ENCODE measurements at regions not wholly inside any gene's neighbourhood (a gene's known extent, or its start where the extent isn't known, plus 50 kb on each side); places are given as distances from the start of the nearest gene placed in this dataset.
"Not testable (repeated sequence)": the region's sequence is repeated elsewhere in the genome, so short reads cannot be mapped to it uniquely, and the experiment has no call there.

DNA sequence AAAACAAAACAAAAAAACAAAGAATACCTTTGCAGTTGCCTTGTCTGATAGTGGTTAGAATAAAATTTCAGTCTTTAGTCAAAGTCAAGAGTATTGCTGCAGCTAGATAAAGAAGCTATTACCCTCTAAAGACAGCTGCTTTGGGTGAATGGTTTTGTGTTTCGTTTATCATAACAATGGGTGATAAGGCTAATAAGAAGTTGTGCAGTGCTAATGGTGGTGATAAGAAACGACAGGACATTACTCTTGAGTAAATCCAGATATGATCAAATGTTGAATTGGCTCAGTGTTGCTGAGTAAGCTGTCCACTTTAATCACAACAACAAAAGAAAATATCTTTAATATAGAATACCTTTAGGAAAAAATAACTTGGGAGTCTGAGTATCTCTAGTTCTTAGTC lies 1825.3 kb downstream of the SLITRK5 start:
- FAIRE-seq (no peak), DNase-seq (ENCODE audit: insufficient read length) (no peak)
- TF ChIP-seq POLR2A (IDR thresholded peaks at IDR 0.05; ENCODE audit: low read depth, low read length) (no peak), TAF1 (IDR thresholded peaks at IDR 0.05; ENCODE audit: borderline replicate concordance, low read depth, low read length) (no peak), POLR2AphosphoS5 (IDR thresholded peaks at IDR 0.05; ENCODE audit: low read depth, low read length) (no peak)

GRCh38 chr13:89497658-89498057 lies 1826.5 kb downstream of the SLITRK5 start:
- no peak for TF ChIP-seq POLR2A (IDR thresholded peaks at IDR 0.05; ENCODE audit: low read depth, low read length)
- TF ChIP-seq POLR2AphosphoS5 (IDR thresholded peaks at IDR 0.05; ENCODE audit: low read depth, low read length), result no peak
- no peak for TF ChIP-seq TAF1 (IDR thresholded peaks at IDR 0.05; ENCODE audit: borderline replicate concordance, low read depth, low read length)
- no peak for FAIRE-seq
- DNase-seq (ENCODE audit: insufficient read length), result no peak

DNA sequence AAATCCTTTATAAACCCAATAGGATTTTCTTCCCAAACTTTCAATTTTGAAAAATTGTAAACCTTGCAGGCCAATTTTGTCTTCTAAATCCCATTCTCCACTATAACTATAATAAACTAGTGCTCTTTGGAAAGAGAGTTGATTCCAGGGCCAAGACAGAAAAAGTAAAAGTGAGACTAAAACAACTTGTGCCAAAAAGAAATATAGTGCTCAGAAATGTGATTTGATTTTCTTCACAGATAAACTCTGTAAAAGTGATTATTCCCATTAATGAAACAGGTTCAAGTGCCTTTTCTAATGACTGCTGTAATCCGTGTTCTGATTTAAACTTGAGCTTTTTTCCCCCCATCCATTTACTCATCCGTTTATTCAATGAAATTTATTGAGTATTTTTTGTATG lies 1831.1 kb downstream of the SLITRK5 start:
- TF ChIP-seq TAF1 (IDR thresholded peaks at IDR 0.05; ENCODE audit: borderline replicate concordance, low read depth, low read length) (no peak), POLR2A (IDR thresholded peaks at IDR 0.05; ENCODE audit: low read depth, low read length) (no peak), POLR2AphosphoS5 (IDR thresholded peaks at IDR 0.05; ENCODE audit: low read depth, low read length) (no peak)
- FAIRE-seq (no peak), DNase-seq (ENCODE audit: insufficient read length) (no peak)

- FAIRE-seq (no peak), DNase-seq (ENCODE audit: insufficient read length) (no peak)
- TF ChIP-seq TAF1 (IDR thresholded peaks at IDR 0.05; ENCODE audit: borderline replicate concordance, low read depth, low read length) (no peak), POLR2AphosphoS5 (IDR thresholded peaks at IDR 0.05; ENCODE audit: low read depth, low read length) (no peak), POLR2A (IDR thresholded peaks at IDR 0.05; ENCODE audit: low read depth, low read length) (no peak)
Observed at GRCh38 chr13:89514534-89515312, 1832.8 kb upstream of the MIR17HG start.

DNA sequence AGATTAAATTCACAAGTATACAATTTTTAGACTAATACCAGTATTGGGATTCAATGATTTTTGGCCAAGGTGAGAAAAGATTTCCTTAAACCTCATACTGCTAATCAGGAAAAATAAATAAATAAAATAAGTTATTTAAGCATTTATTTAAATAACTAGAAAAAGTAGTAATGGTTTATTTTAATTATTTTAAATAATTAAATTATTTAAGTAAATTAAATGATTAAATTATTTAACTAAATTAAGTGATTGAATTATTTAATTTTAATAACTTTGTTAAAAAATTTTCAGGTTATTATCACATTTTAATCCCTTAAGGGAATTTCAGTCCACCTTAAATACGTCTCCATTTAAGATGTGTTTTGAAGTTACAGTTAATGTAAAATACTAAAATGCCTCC lies 1831.5 kb upstream of the MIR17HG start:
- FAIRE-seq, result no peak
- TF ChIP-seq POLR2A (IDR thresholded peaks at IDR 0.05; ENCODE audit: low read depth, low read length), result no peak
- no peak for TF ChIP-seq POLR2AphosphoS5 (IDR thresholded peaks at IDR 0.05; ENCODE audit: low read depth, low read length)
- TF ChIP-seq TAF1 (IDR thresholded peaks at IDR 0.05; ENCODE audit: borderline replicate concordance, low read depth, low read length), result no peak

DNA sequence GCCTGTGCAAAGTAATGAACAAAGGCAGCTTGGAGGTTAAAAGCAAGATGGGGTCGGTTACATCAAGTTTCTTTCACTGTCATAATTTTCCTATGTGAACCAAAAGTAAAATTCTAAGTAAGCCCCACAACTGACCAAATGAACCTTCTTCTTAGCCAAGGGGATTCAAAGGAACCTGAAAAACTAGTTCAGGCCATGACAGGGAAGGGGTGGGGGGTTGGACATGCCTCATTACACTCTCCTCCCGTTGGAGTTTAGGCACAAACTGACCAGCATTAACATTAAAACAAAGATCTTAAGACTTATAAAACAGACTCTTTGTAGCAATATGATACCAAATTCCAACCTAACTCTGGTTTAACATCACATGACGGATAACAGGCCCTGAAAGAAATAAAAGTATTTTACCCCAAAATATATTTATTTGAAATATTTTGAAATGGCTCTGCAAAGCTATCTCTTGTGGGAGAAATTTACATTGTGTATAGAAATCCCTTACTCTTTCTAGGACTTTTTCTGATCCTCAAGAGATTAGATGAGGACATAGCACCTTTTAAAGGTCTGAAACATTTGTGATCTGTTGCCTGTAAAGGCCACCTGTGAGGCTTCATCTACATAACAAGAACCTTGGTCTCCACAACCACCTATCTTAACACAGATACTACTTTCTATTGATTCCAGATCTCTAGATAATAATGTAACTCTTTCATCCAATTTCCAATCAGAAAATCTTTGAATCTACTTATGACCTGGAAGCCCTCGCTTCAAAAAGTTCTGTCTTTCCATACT lies 1829.0 kb upstream of the MIR17HG start:
- FAIRE-seq (no peak), DNase-seq (ENCODE audit: insufficient read length) (no peak)
- TF ChIP-seq TAF1 (IDR thresholded peaks at IDR 0.05; ENCODE audit: borderline replicate concordance, low read depth, low read length) (no peak), POLR2A (IDR thresholded peaks at IDR 0.05; ENCODE audit: low read depth, low read length) (no peak), POLR2AphosphoS5 (IDR thresholded peaks at IDR 0.05; ENCODE audit: low read depth, low read length) (no peak)

More for the DNA sequence above, 1831.5 kb upstream of the MIR17HG start:
- no peak for DNase-seq (ENCODE audit: insufficient read length)

GRCh38 chr13:89520468-89520867 lies 1827.0 kb upstream of the MIR17HG start:
- no peak for DNase-seq (ENCODE audit: insufficient read length)
- no peak for FAIRE-seq
- TF ChIP-seq POLR2AphosphoS5 (IDR thresholded peaks at IDR 0.05; ENCODE audit: low read depth, low read length), result no peak
- TF ChIP-seq POLR2A (IDR thresholded peaks at IDR 0.05; ENCODE audit: low read depth, low read length), result no peak
- no peak for TF ChIP-seq TAF1 (IDR thresholded peaks at IDR 0.05; ENCODE audit: borderline replicate concordance, low read depth, low read length)

DNA sequence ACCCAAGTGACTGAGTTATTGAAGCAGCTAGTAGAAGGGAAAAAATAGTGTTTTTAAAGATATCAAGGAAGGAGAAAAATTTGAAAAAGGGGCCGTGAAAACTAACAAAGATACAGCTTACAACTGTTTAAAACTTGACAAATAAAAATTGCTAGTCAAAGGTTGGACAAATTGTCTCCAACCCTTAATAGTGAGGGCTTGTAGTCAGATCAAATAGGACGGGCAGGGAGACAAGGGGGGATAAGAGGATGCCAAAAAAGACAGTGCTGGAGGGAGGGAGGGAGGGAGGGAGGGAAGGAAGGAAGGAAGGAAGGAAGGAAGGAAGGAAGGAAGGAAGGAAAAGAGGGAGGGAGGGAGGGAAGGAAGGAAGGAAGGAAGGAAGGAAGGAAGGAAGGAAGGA lies 1825.8 kb upstream of the MIR17HG start:
- DNase-seq (ENCODE audit: insufficient read length); FAIRE-seq: not testable (repeated sequence)

GRCh38 chr13:89541091-89542030 lies 1806.1 kb upstream of the MIR17HG start:
- TF ChIP-seq TAF1 (IDR thresholded peaks at IDR 0.05; ENCODE audit: borderline replicate concordance, low read depth, low read length) (no peak), POLR2A (IDR thresholded peaks at IDR 0.05; ENCODE audit: low read depth, low read length) (no peak), POLR2AphosphoS5 (IDR thresholded peaks at IDR 0.05; ENCODE audit: low read depth, low read length) (no peak)
- no peak for DNase-seq (ENCODE audit: insufficient read length)
- FAIRE-seq, result no peak

- FAIRE-seq, result no peak
- no peak for DNase-seq (ENCODE audit: insufficient read length)
- TF ChIP-seq TAF1 (IDR thresholded peaks at IDR 0.05; ENCODE audit: borderline replicate concordance, low read depth, low read length), result no peak
Observed at GRCh38 chr13:89550938-89551337, 1796.5 kb upstream of the MIR17HG start.

DNA sequence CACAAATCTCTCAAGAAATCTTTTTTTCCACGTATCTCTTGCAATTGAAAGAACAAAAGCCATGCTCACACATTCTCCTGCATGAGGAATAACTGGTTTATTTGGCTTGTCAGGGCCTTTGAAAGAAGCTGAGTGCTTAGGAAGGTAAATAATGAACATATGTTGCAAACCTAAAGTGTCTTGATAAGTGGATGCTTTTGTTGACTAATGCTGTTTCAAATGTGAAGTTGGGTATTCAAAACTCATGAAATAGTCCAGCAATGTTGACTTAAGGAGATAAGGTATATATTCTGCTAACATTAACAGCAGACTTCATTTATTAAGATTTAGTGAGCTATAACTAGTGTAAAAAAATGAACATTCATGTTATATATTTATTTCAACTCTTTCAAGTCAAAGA lies 1792.7 kb upstream of the MIR17HG start:
- no peak for TF ChIP-seq POLR2A (IDR thresholded peaks at IDR 0.05; ENCODE audit: low read depth, low read length)
- no peak for TF ChIP-seq POLR2AphosphoS5 (IDR thresholded peaks at IDR 0.05; ENCODE audit: low read depth, low read length)
- TF ChIP-seq TAF1 (IDR thresholded peaks at IDR 0.05; ENCODE audit: borderline replicate concordance, low read depth, low read length), result no peak
- FAIRE-seq (no peak), DNase-seq (ENCODE audit: insufficient read length) (no peak)

All from GM12892 (cell line).